ENCODE measurements at regions not wholly inside any gene's neighbourhood (a gene's known extent, or its start where the extent isn't known, plus 50 kb on each side); places are given as distances from the start of the nearest gene placed in this dataset.

- peaks cover 12% of the 10 kb centered on the region for H3K27me3 ChIP-seq (replicated peaks; ENCODE audit: insufficient read depth, low read depth, low read length, poor library complexity)
- no peak overlapping the region for H3K27ac ChIP-seq (ENCODE audit: low read depth, low read length, poor library complexity, severe bottlenecking)
- TF ChIP-seq CTCF (conservative IDR thresholded peaks at IDR 0.05; ENCODE audit: low read depth, low read length) (no peak), EZH2 (IDR thresholded peaks at IDR 0.05; ENCODE audit: borderline replicate concordance, low read depth, low read length, poor library complexity, severe bottlenecking) (no peak)
- no peaks in the 10 kb centered on the region for H3K4me1 ChIP-seq (ENCODE audit: insufficient read depth, low read length, poor library complexity, severe bottlenecking)
- DNase-seq (ENCODE audit: low spot score), result no peak
- POLR2A ChIA-PET (ENCODE audit: low non-redundant PET), result no interaction called here
- no TSS peak for BruUV-seq (replicated peaks)
- intact Hi-C loops (cut with micrococcal nuclease; ENCODE audit: unreplicated experiment), result no loop called here
- no peak overlapping the region for H3K4me3 ChIP-seq (ENCODE audit: low read depth, low read length, poor library complexity, severe bottlenecking)
- H3K9me3 ChIP-seq (ENCODE audit: low read depth, low read length, poor library complexity, severe bottlenecking), result no peaks in the 10 kb centered on the region
- CTCF ChIA-PET, result no interaction called here
- no peaks in the 10 kb centered on the region for H3K36me3 ChIP-seq (ENCODE audit: insufficient read depth, low read length, poor library complexity, severe bottlenecking)
Observed at GRCh38 chr16:9411426-9411825, 320.0 kb downstream of the HAPSTR1 start.

GRCh38 chr16:9412031-9412914 is 320.8 kb downstream of the HAPSTR1 start:
- no peaks in the 10 kb centered on the region for H3K9me3 ChIP-seq (ENCODE audit: low read depth, low read length, poor library complexity, severe bottlenecking)
- H3K4me1 ChIP-seq (ENCODE audit: insufficient read depth, low read length, poor library complexity, severe bottlenecking), result no peaks in the 10 kb centered on the region
- H3K27ac ChIP-seq (ENCODE audit: low read depth, low read length, poor library complexity, severe bottlenecking), result no peak overlapping the region
- peaks cover 12% of the 10 kb centered on the region for H3K27me3 ChIP-seq (replicated peaks; ENCODE audit: insufficient read depth, low read depth, low read length, poor library complexity)
- BruUV-seq (replicated peaks), result no TSS peak
- no peaks in the 10 kb centered on the region for H3K36me3 ChIP-seq (ENCODE audit: insufficient read depth, low read length, poor library complexity, severe bottlenecking)
- POLR2A ChIA-PET (ENCODE audit: low non-redundant PET), result no interaction called here
- intact Hi-C loops (cut with micrococcal nuclease; ENCODE audit: unreplicated experiment), result no loop called here
- no peak overlapping the region for H3K4me3 ChIP-seq (ENCODE audit: low read depth, low read length, poor library complexity, severe bottlenecking)
- no peak for TF ChIP-seq EZH2 (IDR thresholded peaks at IDR 0.05; ENCODE audit: borderline replicate concordance, low read depth, low read length, poor library complexity, severe bottlenecking)
- TF ChIP-seq CTCF (conservative IDR thresholded peaks at IDR 0.05; ENCODE audit: low read depth, low read length), result no peak
- CTCF ChIA-PET, result no interaction called here
- DNase-seq (ENCODE audit: low spot score), result no peak

- no peak for DNase-seq (ENCODE audit: low spot score)
- BruUV-seq (replicated peaks), result no TSS peak
- Histone ChIP-seq H3K36me3 (ENCODE audit: insufficient read depth, low read length, poor library complexity, severe bottlenecking) (no peaks in the 10 kb centered on the region), H3K9me3 (ENCODE audit: low read depth, low read length, poor library complexity, severe bottlenecking) (no peaks in the 10 kb centered on the region), H3K27me3 (replicated peaks; ENCODE audit: insufficient read depth, low read depth, low read length, poor library complexity) (peaks cover 12% of the 10 kb centered on the region), H3K4me1 (ENCODE audit: insufficient read depth, low read length, poor library complexity, severe bottlenecking) (no peaks in the 10 kb centered on the region), H3K27ac (ENCODE audit: low read depth, low read length, poor library complexity, severe bottlenecking) (no peak overlapping the region), H3K4me3 (ENCODE audit: low read depth, low read length, poor library complexity, severe bottlenecking) (no peak overlapping the region)
- ChIA-PET CTCF (no interaction called here), POLR2A (ENCODE audit: low non-redundant PET) (no interaction called here)
- intact Hi-C loops (cut with micrococcal nuclease; ENCODE audit: unreplicated experiment), result no loop called here
- no peak for TF ChIP-seq CTCF (conservative IDR thresholded peaks at IDR 0.05; ENCODE audit: low read depth, low read length)
- no peak for TF ChIP-seq EZH2 (IDR thresholded peaks at IDR 0.05; ENCODE audit: borderline replicate concordance, low read depth, low read length, poor library complexity, severe bottlenecking)
Observed at GRCh38 chr16:9412915-9413264, 321.4 kb downstream of the HAPSTR1 start.
